Gastroesophageal sphincter (tissue), 4 donors: ENCODE measurements at regions not wholly inside any gene's neighbourhood (a gene's known extent, or its start where the extent isn't known, plus 50 kb on each side); places are given as distances from the start of the nearest gene placed in this dataset.
"Not testable (repeated sequence)": the region's sequence is repeated elsewhere in the genome, so short reads cannot be mapped to it uniquely, and the experiment has no call there.

Experiments used
- ATAC-seq: fragments of 150-250 bp; one replicate; pipeline ENCODE4 v1.9.1; 2016; ENCODE audit warnings: mild to moderate bottlenecking, moderate library complexity
- H3K27ac ChIP-seq, 4 donors: fragments of 200-600 bp; sonication (generic) in 3 of 4; 1 replicate in 3 of 4; 2 replicates in 1 of 4; pipeline ENCODE4 v1.5.1; 2016 to 2019
- H3K27me3 ChIP-seq: fragments of 200-600 bp; sonication (generic); one replicate; pipeline ENCODE4 v1.5.1; 2019
- H3K36me3 ChIP-seq, 2 donors: fragments of 200-600 bp; sonication (generic); one replicate each; pipeline ENCODE4 v1.5.1; 2019; ENCODE audit warnings: control low read depth in 1 of 2
- H3K4me1 ChIP-seq, 3 donors: fragments of 200-600 bp; sonication (generic); 1 replicate in 2 of 3; 2 replicates in 1 of 3; pipeline ENCODE4 v1.5.1; 2016 to 2019; ENCODE audit warnings: control low read depth in 2 of 3
- H3K4me3 ChIP-seq, 2 donors: fragments of 200-600 bp; sonication (generic); one replicate each; pipeline ENCODE4 v1.5.1; 2019; ENCODE audit warnings: mild to moderate bottlenecking in 1 of 2, moderate library complexity in 1 of 2
- H3K9me3 ChIP-seq, 3 donors: fragments of 200-600 bp; sonication (generic); one replicate each; pipeline ENCODE4 v1.5.1; 2017 to 2019; ENCODE audit warnings: control low read depth in 2 of 3
- CTCF ChIP-seq, 4 experiments: fragments of 200-600 bp in 2 of 4; fragments of 450-650 bp in 2 of 4; sonication (generic) in 1 of 4; IDR thresholded peaks; one replicate each; pipeline ENCODE4 v1.5.1; 2017 to 2019; ENCODE audit warnings: antibody characterized with exemption in 4 of 4, mild to moderate bottlenecking in 2 of 4, moderate library complexity in 2 of 4
- EP300 ChIP-seq: sonication (generic); formaldehyde crosslinking; IDR thresholded peaks from one replicate; pipeline ENCODE4 v1.6.1; 2017; ENCODE audit warnings: antibody characterized with exemption, mild to moderate bottlenecking
- POLR2A ChIP-seq, 2 donors: fragments of 450-650 bp; IDR thresholded peaks; one replicate each; pipeline ENCODE4 v1.6.1; 2017; ENCODE audit warnings: antibody characterized with exemption in 2 of 2, mild to moderate bottlenecking in 2 of 2, moderate library complexity in 1 of 2
- POLR2AphosphoS5 ChIP-seq: sonication (generic); formaldehyde crosslinking; IDR thresholded peaks from one replicate; pipeline ENCODE4 v1.6.1; 2017; ENCODE audit warnings: antibody characterized with exemption
- WGBS, 2 donors: methylation state at CpG; one replicate each; pipeline ENCODE4 v1.1.5; 2018; ENCODE audit warnings: low coverage in 1 of 2; 5-methylcytosine and 5-hydroxymethylcytosine counted together

- WGBS, 2 donors: 97 to 100% methylated on average over 1 to 3 of the region's 4 CpGs
Observed at GRCh38 chr2:115999039-115999438, 1556.6 kb downstream of the DPP10 start.

GRCh38 chr2:116023026-116023425 is 1580.6 kb downstream of the DPP10 start:
- WGBS, 2 donors: 44 to 67% methylated on average over 2 of the region's 2 CpGs
- TF ChIP-seq CTCF (IDR thresholded peaks at IDR 0.05) (no peak), EP300 (no peak), POLR2AphosphoS5 (no peak), POLR2A (IDR thresholded peaks at IDR 0.05) (no peak)
- H3K4me3 ChIP-seq: no peak overlapping the region
- no peaks in the 10 kb centered on the region for H3K27me3 ChIP-seq
- H3K4me1 ChIP-seq: no peaks in the 10 kb centered on the region
- H3K27ac ChIP-seq: no peak overlapping the region
- H3K36me3 ChIP-seq: no peaks in the 10 kb centered on the region
- no peaks in the 10 kb centered on the region for H3K9me3 ChIP-seq
- ATAC-seq: no peak

More at GRCh38 chr2:115999039-115999438, 1556.6 kb downstream of the DPP10 start:
- no peak for ATAC-seq
- Histone ChIP-seq H3K36me3 (no peaks in the 10 kb centered on the region), H3K27ac (no peak overlapping the region), H3K9me3 (peaks cover 0 to 20% (median 0%) of the 10 kb centered on the region in 3 donors), H3K4me3 (no peak overlapping the region), H3K27me3 (no peaks in the 10 kb centered on the region), H3K4me1 (no peaks in the 10 kb centered on the region)
- no peak for TF ChIP-seq EP300
- TF ChIP-seq POLR2A (IDR thresholded peaks at IDR 0.05): no peak
- no peak for TF ChIP-seq POLR2AphosphoS5
- TF ChIP-seq CTCF (IDR thresholded peaks at IDR 0.05): no peak

DNA sequence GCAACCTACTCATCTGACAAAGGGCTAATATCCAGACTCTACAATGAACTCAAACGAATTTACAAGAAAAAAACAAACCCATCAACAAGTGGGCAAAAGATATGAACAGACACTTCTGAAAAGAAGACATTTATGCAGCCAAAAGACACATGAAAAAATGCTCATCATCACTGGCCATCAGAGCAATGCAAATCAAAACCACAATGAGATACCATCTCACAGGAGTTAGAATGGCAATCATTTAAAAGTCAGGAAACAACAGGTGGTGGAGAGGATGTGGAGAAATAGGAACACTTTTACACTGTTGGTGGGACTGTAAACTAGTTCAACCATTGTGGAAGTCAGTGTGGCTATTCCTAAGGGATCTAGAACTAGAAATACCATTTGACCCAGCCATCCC is 1596.3 kb downstream of the DPP10 start:
- H3K9me3 ChIP-seq, H3K36me3 ChIP-seq, H3K27me3 ChIP-seq, ATAC-seq, H3K4me3 ChIP-seq, H3K4me1 ChIP-seq, H3K27ac ChIP-seq: not testable (repeated sequence)
- WGBS, 2 donors: 70 to 80% methylated on average over 1 of the region's 1 CpG

DNA sequence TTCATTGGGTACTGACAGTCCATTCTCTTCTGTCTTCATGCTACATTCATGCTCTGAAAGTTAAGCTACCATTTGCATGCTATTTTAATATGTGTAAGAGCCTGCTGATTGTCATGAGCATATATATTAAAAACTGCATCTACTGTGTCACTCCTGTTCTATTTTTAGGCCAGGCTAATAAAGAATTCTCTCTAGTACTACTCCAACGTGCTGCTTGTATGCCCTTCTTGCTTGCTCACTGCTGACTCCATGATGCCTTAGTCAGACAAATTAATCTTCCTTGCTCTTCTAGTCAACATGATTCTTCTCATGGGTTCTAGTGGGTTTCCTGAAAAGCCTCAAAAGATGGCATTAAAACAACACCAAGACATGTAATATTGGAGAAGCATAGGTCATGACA is 1600.1 kb downstream of the DPP10 start:
- WGBS, 2 donors: 25 to 38% methylated on average over 1 of the region's 1 CpG
- TF ChIP-seq POLR2A (IDR thresholded peaks at IDR 0.05) (no peak), CTCF (IDR thresholded peaks at IDR 0.05) (no peak), EP300 (no peak), POLR2AphosphoS5 (no peak)
- peaks cover 0 to 3% (median 0%) of the 10 kb centered on the region in 3 donors for H3K9me3 ChIP-seq
- H3K4me3 ChIP-seq: no peak overlapping the region
- no peaks in the 10 kb centered on the region for H3K36me3 ChIP-seq
- H3K27ac ChIP-seq: no peak overlapping the region
- no peak for ATAC-seq
- no peaks in the 10 kb centered on the region for H3K4me1 ChIP-seq
- no peaks in the 10 kb centered on the region for H3K27me3 ChIP-seq

- Histone ChIP-seq H3K4me1 (no peaks in the 10 kb centered on the region), H3K9me3 (no peaks in the 10 kb centered on the region), H3K27ac (no peak overlapping the region), H3K4me3 (no peak overlapping the region), H3K36me3 (no peaks in the 10 kb centered on the region), H3K27me3 (no peaks in the 10 kb centered on the region)
- ATAC-seq: no peak
- WGBS, 2 donors: 48 to 71% methylated on average over 2 of the region's 2 CpGs
- TF ChIP-seq POLR2AphosphoS5: no peak
- no peak for TF ChIP-seq EP300
- no peak for TF ChIP-seq POLR2A (IDR thresholded peaks at IDR 0.05)
- TF ChIP-seq CTCF (IDR thresholded peaks at IDR 0.05): no peak
Observed at GRCh38 chr2:116057538-116057937, 1615.1 kb downstream of the DPP10 start.
